HG02852 (cell line): ENCODE measurements at regions not wholly inside any gene's neighbourhood (a gene's known extent, or its start where the extent isn't known, plus 50 kb on each side); places are given as distances from the start of the nearest gene placed in this dataset.

Source experiments
- ATAC-seq: cut with Tn5 transposase; IDR thresholded peaks from one replicate; pipeline ENCODE4 v1.9.1; 2021; ENCODE audit warnings: mild to moderate bottlenecking, moderate library complexity; ENCODE audit not compliant: unreplicated experiment

DNA sequence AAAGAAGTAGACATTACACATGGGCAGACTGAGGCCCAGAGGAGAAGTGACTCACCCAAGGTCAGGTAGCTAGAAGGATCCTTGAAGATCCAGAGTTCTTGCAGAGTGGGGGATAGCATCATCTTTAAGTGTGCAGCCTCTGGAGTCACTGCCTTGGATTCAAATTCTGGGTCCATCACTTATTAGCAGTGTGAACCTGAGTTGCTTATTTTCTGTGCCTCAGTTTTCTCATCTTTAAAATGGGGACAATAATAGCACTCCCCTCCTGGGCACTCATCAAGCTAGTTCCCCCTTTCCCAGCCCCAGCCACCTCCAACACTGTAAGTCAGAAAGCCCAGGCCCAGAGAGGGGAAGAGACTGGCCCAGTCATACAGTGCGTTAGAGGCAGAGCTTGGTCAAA is 141.8 kb upstream of the PJA1 start:
- ATAC-seq = no peak

DNA sequence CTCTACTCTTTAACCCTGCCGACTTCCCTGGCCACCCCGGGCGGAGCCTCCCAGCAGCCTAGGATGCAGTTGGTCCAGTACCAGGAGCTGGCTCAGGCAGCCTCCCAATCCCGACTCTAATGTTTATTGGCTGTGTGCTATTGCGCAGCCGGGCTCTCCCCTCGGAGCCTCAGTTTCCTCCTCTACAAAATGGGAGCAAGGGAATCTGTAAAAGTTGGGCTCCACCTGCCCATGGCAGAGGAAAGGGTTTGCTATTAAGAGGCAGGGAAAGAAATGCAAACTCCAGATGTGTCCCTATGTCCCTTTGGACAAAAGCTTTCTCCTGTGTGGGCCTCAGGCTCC is 140.8 kb upstream of the PJA1 start:
- ATAC-seq = no peak

DNA sequence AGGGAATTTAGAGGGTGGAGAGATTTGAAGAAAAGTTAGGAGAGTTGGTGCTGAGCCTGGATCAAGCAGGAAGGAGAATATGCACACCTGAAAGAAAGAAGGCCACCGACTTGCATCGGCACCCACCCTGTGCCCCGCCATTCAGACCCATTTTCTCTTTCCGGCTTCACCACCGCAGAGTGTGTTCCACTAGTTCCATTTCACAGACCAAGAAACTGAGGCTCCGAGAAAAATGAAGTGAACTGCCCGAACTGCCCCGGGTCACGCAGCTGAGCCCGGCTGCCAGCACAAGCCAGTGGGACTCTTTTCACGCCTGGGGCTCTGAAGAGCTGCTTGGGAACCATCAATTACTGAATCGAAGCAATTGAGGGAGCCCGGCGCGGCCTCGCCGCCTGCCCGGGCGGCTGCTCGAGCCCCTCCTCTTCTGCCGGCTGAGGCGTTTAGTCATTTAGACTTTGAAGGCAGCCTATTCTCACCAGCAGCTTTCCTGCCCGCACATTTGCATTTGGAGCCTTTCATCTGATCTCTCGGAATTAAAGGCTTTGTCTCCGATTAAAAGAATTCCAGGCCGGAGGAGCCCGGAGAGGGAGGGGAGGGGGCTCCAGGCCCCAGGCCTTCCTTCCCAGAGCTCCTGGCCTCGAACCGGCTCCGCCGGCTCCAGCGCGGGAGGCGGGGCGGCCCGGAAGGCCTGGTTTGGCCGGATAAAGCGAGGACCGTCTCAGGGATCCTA is 140.2 kb upstream of the PJA1 start:
- ATAC-seq = no peak

DNA sequence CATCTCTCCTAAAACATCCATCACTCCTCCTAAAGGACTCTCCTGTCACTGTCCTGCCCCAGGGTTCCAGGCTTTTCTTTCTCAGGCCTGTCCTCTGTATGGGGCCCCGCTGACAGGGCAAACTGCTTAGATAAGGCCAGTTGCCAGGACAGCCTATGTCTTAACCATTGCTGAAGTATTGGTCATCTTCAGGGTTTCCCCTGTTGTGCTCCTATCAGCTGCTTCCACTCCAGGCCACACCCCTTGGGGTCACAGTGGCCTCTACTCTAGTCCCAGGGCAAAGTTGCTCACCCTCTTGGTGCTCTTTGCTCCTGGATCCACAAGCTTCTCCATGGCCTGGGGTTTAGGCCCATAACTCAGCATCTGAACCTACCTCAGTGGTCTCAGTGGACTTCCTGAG is 138.0 kb upstream of the PJA1 start:
- no peak for ATAC-seq

DNA sequence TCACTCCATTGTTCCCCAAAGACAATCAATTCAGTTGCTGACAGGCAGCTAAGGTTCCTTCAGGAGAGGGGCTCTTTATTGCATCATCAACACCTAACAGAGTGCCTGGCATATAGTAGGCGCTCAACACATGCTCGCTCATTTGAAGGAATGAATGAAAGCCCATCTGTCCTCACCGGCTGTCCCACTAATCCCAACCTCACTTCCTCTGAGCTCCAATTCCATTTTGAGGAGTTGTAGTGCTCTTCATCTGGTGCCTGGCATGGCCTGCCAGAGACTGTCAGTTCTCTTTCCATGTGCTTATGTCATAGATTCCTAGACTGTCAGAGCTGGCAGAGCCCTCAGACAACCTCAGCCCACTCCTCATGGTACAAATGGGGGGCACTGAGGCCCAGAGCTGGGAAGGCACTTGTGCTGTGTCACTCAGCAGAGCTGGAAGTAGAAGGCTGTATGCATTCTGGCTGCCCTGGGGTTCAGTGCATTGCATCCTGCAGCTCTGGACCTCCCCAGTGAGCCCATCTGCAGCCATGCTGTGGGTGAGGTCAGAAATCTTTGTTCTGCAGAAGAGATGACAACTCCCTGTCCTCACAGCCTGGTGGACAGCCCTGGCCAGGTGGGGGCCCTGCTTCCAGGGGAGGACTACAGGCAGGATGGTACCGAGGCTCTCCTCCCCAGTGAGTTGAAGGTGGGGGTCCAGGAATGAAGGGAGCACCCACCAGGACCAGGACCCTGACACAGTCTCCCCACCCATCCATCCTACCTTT is 134.9 kb upstream of the PJA1 start:
- ATAC-seq = no peak

DNA sequence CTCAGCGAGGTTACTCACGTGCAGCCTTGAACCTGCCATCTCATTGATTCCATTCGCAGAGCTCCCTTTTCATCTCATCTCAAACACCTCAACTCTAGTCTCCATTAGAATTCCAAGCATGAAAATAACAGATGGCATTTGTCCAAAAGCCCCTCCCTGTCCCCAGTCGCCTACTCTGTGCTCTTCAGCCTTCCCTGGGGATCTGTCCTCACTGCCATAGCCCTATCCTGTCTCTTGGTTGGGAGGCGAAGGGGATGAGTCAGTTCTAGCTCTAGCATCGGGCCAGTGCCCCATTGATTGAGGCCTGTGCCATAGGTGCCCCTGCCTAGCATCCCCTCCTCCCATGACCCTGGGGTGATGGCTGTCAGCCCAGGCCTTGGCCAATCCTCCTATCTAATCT is 134.0 kb upstream of the PJA1 start:
- no peak for ATAC-seq

DNA sequence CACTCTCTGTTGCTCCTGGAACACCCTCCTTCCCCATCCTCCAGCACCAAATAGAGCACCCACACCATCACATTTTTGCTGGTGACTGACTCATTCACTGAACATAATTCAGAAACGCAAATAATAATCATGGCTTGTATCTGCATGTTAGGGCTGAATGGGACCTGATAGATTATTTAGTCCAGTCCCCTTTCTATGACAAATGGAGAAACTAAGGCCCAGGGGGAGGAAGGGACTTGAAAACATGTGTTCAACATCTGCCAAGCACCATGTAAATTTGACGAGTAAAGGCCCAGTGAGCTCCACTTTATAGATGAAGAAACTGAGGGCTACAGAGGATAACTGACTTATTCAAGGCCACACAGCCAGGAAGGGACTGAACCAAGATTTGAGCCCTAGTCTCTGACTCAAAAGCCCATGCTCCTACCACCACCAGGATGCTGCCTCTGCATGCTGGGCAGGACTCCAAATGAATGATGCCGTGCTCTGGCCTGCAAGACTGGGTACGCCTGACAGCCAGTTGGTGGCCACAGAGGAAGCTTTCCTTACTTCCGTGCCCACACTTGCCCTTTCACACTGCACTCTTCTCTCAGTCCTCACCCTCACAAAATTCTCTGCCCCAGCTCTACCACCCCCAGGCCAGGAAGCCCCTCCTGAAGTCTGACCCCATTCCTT is 133.3 kb upstream of the PJA1 start:
- no peak for ATAC-seq

DNA sequence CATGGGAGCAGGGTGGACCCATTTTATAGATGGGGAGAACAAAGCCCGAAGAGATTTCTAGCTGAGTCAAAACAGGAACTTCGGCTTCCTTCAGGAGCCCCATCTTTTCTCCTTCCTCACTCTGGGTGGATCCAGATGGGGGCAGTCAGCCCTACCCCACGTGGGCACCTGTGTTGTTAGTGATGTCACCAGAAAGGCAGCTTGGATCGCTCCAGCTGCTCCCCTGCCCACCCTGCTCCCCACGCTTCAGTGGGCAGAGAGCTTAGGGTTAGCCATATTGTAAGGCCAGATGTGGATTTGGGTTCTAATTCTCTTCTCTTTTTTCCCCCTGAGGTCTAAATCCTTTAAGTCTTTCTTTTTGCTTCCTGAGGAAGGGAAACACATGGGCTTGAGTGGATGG is 132.3 kb upstream of the PJA1 start:
- no peak for ATAC-seq

DNA sequence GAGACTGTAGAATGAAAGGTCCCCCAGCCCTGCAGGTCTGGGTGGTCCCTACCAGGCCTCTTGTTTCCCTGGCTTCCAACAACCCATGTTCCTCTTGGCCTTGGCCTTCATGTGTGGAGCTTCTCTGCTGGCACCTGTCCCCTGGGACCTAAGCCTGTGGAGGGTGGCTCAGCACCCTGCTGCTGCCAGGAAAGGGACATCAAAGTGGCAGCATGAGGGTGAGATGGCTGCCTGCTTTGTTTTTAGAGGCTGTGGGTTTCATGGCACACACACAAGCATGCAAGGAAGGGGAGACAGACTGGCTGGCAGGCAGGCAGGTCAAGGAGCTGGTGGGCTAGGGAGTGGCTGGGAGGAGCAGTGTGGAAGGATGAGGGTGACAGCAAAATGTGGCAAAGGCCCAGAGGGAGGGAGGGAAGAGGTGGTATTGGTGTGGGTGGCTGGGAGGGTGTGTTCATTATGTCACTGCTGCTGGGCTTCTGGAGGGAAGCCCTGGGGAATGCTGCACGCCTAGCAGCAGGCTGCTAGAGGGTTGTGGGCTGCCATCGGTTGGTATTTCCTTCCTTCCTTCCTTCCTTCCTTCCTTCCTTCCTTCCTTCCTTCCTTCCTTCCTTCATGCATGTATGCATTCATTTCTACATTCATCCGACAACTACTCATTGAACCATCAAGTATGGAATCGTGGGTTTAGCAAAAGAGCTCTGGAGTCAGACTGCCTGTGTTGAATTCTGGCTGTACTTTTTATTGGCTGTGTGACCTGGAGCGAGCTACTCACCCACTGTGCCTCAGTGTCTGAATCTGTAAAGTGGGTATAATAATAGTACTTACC is 128.7 kb upstream of the PJA1 start:
- no peak for ATAC-seq

DNA sequence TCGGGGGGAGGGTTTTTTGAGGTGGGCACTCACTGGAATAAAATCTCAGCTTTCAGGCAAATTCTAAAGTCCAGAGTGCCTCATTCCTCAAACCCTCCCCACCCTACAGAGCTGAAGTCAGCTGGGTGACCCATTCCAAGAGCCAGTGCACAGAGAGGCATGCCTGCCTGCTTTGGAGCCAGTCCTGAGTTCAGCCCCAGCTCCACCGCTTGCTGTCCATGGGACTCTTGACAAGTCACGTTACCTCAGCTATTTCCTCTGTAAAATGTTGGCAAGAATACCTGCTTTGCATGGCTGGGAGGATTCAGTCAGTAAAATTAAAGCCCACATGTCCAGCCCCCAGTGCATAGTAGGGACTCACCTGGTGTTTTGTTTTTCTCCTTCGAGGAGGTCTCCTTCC is 125.9 kb upstream of the PJA1 start:
- no peak for ATAC-seq

DNA sequence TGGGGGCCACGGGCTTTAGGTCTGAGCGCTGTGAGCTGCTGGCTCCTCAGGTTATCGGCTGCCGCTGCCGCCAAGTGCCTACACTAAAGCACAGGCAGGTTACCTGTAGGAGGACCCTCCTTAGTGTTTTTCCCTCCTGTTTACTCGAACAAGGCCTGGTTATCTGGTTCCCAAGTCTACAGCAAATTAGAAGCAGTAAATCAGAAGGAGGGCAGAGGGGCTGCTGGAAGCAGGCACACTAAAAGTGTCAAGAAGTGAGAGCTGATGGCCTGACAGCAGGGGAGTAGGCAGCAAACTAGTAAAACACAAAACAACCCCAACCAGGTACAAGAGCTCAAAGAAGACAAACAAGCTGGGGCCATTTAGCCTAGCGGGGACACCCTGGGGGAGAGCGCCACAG is 125.0 kb upstream of the PJA1 start:
- ATAC-seq = no peak

DNA sequence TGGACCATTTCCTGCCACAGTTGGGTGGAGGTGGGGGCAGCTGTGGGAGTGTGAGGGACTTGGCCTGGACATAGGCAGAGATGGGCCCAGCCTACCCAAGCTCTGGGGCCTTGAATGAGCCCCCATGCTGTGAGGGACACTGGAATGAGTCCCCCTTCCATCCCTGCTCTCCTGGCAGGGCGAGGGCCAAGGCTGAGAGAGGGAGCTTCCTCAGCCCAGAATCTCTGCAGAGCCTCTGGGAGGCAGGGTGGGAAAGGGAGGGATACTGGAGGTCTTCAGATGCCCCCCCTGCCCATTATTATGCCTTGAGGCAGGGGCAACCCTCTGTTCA is 124.5 kb upstream of the PJA1 start:
- no peak for ATAC-seq

DNA sequence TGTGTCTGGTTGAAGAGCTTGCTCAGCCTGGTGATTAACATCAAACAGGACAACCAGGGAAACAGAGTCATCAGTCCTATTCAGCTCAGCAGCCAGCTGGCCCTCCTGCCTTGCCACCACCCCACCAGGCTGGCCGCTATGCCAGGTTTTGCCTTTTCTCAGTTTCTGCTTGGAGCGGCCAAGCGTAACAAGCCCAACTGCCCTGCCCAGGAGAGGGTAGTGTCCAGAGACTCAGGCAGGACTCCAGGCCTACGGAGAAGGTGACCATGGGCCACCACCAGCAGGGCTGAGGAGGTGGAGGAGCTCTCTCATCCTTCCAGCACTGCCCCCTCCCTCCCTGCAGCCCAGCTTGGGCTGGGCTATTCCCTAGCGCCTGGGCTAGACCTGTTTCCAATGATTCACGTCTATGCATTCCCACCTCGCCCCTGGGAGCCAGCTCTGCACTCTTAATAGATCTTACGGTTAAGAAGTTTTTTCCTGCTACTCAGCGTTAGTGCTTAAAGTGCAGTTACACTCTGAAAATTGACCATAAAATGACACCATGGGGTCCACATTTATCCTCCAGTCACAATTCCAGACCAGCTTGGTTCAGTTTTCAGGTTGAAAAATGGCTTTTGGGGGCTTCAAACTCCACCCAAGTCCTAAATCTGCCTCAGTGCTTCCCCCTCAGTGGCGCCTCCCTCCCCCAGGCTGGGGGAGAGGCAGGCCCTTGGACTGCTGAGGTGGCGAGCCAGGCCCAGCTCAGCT is 124.0 kb upstream of the PJA1 start:
- ATAC-seq = no peak

DNA sequence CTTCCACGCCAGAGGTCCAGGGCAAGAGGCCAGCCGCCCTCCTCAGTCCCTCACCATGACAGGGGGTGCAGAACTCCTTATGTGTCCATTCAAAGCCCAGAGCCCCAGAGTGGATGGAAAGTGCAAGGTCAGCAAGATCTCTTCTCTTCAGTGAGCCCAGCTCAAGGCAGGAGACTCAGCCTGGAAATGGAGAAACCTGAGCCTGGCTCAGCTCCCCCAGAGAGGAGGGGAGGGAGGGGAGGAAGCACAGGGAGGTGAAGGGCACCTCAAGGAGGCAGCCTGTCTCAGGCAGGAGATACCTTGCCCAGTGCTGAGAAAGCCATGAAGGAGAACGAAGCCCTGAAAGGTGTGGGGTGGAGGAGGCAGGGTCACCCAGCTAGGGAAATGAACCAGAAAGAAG is 121.8 kb upstream of the PJA1 start:
- ATAC-seq = no peak

DNA sequence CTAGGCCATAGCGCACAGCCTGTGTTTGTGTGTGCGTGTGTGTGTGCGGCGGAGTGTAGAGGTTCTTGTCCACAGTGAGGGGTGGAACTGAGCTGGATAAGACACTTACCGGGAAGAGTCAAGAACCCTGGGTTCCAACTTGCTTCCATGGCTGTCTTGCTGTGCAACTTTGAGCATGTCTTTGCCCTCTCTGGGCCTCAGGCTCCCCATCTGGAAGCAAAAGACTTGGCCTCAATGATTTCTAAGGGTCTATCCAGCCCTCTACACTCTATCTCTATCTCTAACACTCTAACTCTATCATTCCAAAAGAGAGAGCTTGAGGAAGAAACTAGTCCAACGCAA is 121.3 kb upstream of the PJA1 start:
- no peak for ATAC-seq

DNA sequence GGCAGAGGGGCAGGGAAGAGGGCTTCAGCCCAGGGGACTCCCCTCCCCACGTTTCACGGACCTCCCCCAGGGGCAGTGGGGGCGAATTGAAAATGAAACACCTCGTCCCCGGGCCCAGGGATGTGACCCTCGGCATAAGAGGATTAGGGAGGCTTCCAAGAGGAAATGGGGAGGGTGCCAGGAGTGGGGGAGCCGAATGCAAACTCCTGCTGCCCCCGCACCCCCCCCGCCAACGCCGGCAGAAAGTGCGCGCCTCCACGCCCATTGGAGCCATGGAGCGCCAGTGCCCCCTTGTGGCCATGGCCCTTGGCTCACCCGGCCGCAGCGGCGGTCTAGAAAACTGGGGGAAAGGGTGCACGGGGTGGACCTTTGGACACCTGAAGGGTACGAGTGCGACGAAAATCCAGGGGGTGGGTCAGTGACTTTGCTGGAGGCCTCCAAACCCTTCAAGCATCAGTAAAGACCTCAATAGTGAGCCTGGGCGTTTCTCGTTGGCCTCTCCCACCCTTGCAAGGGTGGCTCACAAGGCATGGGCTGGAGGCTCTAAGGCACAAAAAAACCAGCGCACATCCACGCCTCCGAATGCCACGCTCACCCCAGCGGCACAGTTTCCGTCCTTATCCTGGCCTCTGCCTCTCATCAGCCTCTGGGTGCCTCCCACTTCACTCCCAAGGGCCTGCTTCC is 120.8 kb upstream of the PJA1 start:
- ATAC-seq = peak; percentile 80

DNA sequence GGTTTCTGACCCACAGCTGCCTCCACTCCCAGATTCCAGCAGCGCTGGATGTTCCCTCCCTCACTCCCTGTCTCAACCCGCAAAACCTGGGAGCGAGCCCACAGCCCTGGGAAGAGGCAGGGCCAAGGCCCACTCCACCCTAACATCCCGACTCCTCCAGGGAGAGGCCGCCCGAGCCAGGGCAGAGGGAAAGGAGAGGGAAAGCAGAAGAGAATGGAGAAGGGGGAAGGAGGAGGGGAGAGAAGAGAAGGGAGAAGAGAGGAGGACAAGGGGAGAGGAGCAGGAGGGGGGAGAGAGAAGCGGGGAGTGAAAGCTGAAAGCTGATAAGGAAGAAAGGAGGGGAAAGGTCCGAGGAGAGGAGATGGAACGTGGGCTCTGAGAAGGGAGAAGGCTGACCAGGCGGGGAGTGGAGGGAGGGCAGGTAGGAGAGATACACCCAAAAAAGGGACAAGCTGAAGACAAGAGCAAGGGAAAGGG is 120.2 kb upstream of the PJA1 start:
- ATAC-seq = no peak

DNA sequence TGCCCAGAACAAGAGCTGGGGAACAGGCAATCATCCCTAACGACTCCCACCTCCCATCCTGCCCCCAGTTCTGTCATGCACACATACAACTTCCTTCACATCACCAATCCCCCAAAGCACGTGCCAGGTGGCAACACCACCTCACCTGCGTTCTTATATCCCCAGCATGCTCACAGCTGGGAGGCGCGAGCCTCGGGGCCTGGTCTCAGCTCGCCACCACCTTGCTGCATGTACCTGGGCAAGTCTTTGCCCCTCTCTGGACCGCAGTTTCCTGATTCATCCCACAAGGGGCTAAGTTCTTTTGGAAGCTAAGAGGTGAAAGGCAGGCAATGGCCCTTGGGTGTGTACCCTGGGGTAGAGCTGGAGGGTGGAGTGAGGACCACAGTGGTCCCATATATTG is 119.2 kb upstream of the PJA1 start:
- no peak for ATAC-seq

DNA sequence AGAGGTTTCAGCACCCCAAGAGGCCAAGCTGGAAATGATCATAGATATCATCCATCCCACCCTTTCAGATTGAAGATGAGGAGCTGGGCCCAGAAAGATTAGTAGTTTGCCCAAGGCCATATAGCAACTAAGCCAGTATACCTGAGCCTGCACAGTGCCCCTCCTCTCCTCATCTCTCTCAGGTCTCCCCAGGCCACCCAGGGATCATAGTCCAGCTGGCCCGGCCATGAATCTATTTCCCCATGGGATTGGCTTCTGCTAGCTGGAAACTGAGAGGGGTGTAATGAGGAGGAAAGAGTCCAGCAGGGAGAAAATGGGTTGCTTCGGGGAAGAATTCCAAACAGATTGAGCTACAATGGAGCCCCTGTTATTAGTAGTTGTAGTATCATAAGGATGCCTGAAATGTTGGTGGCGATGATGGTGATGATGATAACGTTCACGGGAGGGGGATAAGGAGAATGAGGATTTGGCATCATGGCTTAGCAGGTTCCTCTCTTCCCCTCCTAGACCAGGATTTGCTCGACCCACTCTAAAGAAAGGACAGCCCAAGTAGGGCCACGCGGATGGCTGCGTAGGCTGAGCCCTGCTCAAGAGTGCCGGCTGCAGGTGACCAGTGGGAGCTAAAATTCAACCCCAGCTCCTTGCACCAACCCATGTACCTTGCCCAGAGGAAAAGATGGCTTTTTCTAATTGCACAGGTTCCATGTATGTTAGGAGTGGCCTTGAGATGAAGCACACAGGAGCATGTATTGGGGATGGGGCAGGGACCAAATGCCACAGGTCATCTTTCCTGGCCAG is 117.8 kb upstream of the PJA1 start:
- ATAC-seq = no peak
